GM21723 (cell line): ENCODE measurements at regions not wholly inside any gene's neighbourhood (a gene's known extent, or its start where the extent isn't known, plus 50 kb on each side); places are given as distances from the start of the nearest gene placed in this dataset.

Experiments
- ATAC-seq: cut with Tn5 transposase; IDR thresholded peaks from one replicate; pipeline ENCODE4 v1.9.1; 2021; ENCODE audit warnings: mild to moderate bottlenecking, moderate library complexity; ENCODE audit not compliant: unreplicated experiment

DNA sequence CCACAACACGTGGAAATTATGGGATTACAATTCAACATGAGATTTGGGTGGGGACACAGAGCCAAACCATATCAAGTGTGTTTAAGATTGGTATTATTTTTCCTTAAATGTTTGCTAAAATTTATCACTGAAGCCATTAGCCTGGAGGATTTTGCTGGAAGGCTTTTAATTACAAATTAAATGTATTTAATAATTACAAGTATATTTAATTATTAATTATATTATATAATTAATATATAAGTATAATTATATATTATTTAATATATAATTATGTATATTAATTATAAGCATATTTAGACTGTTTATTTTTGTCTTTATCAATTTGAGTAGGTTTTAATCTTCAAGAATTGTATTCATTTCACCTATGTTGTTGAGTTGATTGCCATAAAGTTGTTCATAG, 427.4 kb upstream of the FLRT2 start:
- ATAC-seq, result no peak

DNA sequence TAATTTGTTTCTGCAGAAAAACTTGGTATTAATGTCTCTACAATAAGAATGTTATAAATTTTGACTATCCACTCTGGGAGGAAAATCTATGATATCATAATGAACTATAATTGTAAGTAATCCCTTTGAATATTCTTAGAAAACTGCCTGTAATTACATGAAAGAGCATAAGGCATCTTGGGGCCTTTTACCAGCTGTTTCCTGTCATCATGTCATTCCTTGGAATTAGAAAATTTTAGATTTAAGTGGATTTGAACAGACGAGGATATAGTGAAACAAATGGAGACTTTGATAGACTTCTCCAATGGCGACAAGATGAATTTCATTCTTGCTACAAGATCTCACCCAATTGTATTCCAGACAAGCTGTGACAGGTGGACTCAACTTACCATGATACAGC, 423.4 kb upstream of the FLRT2 start:
- no peak for ATAC-seq

DNA sequence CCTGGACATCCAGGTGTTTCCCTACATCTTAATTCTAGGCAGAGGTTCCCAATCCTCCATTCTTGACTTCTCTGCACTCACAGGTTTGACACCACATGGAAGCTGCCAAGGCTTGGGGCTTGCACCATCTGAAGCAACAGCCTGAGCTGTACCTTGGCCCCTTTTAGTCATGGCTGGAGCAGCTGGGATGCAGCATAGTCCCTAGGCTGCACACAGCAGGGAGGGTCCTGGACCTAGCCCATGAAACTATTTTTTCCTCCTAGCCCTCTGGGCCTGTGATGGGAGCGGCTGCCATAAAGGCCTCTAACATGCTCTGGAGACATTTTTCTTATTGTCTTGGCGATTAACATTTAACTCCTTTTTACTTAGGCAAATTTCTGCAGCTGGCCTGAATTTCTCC, 417.2 kb upstream of the FLRT2 start:
- no peak for ATAC-seq

DNA sequence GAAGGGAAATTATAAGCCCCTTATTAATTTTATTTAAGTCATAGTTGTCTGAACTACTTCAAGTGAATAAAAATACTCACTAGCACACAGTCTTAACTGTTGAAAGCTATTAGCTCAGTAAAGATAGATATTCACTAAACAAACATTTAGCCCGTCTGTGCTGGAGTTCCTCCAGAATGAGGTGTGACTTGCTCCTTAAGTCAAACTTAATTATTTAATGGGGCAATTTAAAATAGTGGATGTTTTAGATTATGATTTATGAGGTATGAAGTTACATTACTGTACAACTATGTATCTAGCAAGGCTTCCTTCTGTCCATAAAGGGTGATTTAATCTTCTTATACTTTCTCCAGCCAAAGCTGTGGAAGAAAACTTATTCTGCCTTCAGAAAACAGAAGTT, 414.0 kb upstream of the FLRT2 start:
- ATAC-seq, result no peak

GRCh38 chr14:85118274-85118673, 411.7 kb upstream of the FLRT2 start:
- no peak for ATAC-seq

- ATAC-seq, result no peak
Observed at GRCh38 chr14:85122690-85123089, 407.3 kb upstream of the FLRT2 start.

- no peak for ATAC-seq
Observed at GRCh38 chr14:85123755-85124154, 406.2 kb upstream of the FLRT2 start.

DNA sequence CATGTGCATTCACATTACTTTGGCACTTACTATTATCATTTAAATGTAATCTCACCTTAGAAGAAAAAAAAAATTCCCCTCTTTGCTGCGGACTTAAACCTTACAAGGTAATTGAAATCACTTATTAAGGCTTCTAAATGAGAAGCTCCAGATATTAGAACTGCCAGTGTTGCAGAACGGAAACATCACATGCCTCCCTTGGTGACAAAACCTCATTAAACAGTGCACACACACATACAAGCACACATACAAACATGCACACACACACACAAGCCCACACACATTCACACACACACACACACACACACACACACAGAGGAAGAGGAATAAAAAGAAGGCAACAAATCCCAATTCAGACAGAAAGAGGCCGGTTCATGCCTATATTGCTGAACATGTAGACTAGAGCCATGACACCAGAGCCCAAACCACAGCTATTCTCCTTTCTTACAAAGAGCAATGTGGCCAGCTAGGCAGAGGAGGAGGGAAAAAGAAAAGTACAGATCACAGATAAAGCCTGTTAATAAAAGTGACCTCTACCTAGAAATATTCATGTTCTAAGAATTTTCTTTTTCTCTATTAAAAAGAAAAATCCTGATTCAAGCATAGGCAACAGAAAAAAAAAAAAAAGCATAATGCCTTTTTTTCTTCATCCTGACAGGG, 405.2 kb upstream of the FLRT2 start:
- ATAC-seq, result no peak

- no peak for ATAC-seq
Observed at GRCh38 chr14:85125291-85125670, 404.7 kb upstream of the FLRT2 start.

DNA sequence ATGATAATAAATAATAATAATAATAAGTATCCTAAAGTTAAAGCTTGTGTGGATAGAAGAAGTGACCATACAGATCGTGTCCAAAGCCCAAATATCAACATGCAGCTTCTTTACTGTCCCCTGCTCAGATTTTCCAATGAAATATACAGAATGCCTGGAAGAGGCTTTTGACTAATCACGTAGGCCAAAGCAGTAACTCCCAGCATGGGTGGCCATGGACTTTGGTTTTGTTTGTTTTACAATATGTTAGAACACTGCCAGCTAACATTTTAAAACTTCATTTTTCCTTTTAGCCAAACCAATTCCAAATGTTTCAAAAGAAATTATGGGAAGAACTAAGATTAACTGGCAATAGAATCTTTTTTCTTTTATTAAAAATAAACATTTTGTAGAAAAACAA, 400.0 kb upstream of the FLRT2 start:
- no peak for ATAC-seq

GRCh38 chr14:85131226-85131922, 398.6 kb upstream of the FLRT2 start:
- ATAC-seq, result no peak

GRCh38 chr14:85142982-85143381, 387.0 kb upstream of the FLRT2 start:
- no peak for ATAC-seq

- no peak for ATAC-seq
Observed at GRCh38 chr14:85146779-85147178, 383.2 kb upstream of the FLRT2 start.

DNA sequence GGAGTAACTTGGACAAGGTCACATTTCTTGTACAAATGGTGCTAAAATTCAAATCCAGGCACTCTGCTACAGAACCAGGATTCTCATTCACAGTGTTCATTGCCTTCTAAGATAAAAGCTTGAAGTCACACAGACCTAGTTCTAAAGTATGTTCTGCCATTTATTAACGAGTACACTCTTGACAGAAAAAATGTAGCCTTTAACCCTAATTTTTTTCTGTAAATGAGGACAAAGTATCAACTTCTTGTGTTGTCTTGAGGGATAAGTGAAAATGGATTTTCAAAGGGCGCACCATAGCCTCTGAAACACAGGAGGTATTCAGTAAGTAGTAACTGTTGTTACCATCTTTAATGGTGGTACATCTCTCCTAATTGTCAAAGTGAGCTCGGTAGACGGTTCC, 379.8 kb upstream of the FLRT2 start:
- no peak for ATAC-seq

GRCh38 chr14:85154714-85155113, 375.2 kb upstream of the FLRT2 start:
- ATAC-seq, result no peak

- ATAC-seq, result no peak
Observed at GRCh38 chr14:85156319-85156718, 373.6 kb upstream of the FLRT2 start.

GRCh38 chr14:85159726-85160125, 370.2 kb upstream of the FLRT2 start:
- ATAC-seq, result no peak

DNA sequence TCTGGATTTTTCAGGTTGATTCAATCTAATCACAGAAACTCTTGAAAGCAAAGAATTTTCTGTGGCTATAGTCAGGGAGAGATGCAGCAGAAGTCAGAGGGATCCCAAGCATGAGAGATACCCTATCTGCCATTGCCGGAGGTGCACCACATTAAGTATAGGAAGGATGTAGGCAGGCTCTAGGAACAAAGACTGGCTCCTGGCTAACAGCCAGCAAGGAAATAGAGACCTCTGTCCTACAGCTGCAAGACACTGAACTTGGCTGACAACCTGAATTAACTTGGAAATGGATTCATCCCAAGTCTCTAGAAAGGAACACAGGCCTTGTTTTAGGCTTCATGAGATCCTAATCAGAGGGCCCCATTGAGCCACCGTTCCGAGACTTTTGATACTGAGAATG, 364.9 kb upstream of the FLRT2 start:
- no peak for ATAC-seq

DNA sequence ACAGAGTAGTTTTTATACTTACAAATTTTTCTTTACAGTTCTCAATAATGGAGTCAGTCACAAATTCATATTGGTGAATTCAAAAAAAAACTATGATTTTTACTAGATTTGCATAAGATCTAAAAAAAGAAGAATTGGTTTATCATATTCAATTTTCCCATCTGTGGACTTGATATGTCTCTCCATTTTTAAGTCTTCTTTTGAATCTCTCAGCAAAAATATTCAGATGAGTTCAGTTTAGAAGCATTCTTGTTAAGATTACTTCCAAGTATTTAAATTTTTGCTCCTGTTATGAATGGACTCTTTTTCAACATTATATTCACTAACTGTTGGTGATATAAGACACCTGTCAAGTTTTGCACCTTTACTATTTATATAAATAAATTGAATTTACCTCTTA, 360.6 kb upstream of the FLRT2 start:
- ATAC-seq, result no peak

DNA sequence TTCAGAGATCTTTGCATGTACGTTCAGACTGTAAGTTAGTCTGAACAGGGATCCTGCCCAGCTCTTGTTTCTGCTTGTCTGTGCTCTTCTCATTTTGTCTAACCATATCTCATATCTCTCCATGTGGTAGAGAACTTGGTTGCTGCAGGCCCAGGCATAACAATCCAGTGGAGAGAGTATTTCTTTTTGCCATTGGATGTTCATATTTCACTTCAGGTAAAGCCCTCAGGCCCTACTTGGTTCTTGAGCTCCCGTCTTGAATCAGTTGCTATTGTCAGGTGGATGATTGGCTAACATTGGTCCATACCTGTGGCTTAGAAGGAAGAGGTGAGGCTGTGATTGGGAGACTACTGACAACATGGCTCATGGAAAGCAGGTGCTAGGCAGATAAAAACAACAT, 357.7 kb upstream of the FLRT2 start:
- no peak for ATAC-seq

- no peak for ATAC-seq
Observed at GRCh38 chr14:85172889-85173477, 357.0 kb upstream of the FLRT2 start.

DNA sequence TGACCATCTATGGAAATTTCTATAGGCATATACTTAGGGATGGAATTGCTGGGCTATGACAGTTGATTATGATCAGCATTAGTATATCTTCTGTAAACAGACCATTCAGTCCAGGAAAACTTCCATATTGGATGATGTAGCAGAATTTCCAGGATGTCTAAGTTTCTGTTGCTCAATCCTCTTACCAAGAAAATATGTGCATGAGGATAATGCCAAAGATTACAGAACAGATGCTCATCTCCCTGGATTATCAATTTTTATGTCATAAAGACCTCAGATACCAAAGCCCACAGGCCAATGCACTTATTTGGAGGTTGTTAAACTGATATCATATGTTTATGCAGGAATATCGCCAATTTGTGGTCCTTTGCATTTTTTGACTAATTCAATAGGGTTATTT, 354.4 kb upstream of the FLRT2 start:
- no peak for ATAC-seq

DNA sequence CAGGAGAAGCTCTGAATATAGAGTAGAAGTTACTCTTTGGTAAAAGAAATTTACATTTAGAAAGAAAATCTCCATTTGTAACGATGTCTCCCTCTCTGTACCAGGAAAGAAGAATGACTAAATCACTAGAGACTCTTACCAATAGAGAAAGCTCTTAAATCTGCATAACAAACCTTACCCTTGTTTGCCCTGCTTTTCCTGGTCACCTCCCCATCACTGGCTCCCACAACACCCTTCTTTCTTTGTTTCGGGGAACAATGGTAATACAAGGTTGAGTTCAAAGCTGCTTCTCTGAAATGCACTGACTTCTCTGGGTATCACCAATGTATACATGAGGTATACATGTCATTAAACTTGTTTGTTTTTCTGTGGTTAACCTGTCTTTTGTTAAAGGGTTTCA, 351.1 kb upstream of the FLRT2 start:
- ATAC-seq, result no peak
